Sigmoid colon (tissue), 6 donors: ENCODE measurements at regions not wholly inside any gene's neighbourhood (a gene's known extent, or its start where the extent isn't known, plus 50 kb on each side); places are given as distances from the start of the nearest gene placed in this dataset.

ENCODE experiments used
- DNase-seq: peaks from one replicate; pipeline ENCODE4 v3.0.0-alpha.2; 2019
- H3K27ac ChIP-seq, 4 donors: fragments of 200-600 bp; sonication (generic); one replicate each; pipeline ENCODE4 v1.5.1; 2016 to 2019; ENCODE audit warnings: mild to moderate bottlenecking in 1 of 4
- H3K27me3 ChIP-seq, 3 donors: fragments of 200-600 bp; sonication (generic); one replicate each; pipeline ENCODE4 v1.5.1; 2019; ENCODE audit warnings: mild to moderate bottlenecking in 1 of 3
- H3K36me3 ChIP-seq, 4 donors: fragments of 200-600 bp; sonication (generic); one replicate each; pipeline ENCODE4 v1.5.1; 2016 to 2019
- H3K4me1 ChIP-seq, 4 donors: fragments of 200-600 bp; sonication (generic); one replicate each; pipeline ENCODE4 v1.5.1; 2017 to 2019
- H3K4me3 ChIP-seq, 4 donors: fragments of 200-600 bp; sonication (generic); one replicate each; pipeline ENCODE4 v1.5.1; 2017 to 2019; ENCODE audit warnings: mild to moderate bottlenecking in 2 of 4, moderate library complexity in 1 of 4
- H3K9me3 ChIP-seq, 4 donors: fragments of 200-600 bp in 3 of 4; sonication (generic) in 3 of 4; one replicate each; pipeline versions ENCODE4 v1.5.1 to v1.6.1; 2013 to 2019
- EP300 ChIP-seq, 4 donors: sonication (generic); formaldehyde crosslinking; IDR thresholded peaks; one replicate each; pipeline ENCODE4 v1.6.1; 2017; ENCODE audit warnings: antibody characterized with exemption in 4 of 4
- POLR2A ChIP-seq, 2 donors: fragments of 450-650 bp; IDR thresholded peaks; one replicate each; pipeline ENCODE4 v1.6.1; 2016; ENCODE audit warnings: antibody characterized with exemption in 2 of 2, mild to moderate bottlenecking in 2 of 2, moderate library complexity in 2 of 2
- POLR2AphosphoS5 ChIP-seq, 4 donors: sonication (generic); formaldehyde crosslinking; IDR thresholded peaks; one replicate each; pipeline ENCODE4 v1.6.1; 2017; ENCODE audit warnings: antibody characterized with exemption in 4 of 4
- WGBS, 2 donors: extraction: QIAGEN DNeasy Blood & Tissue Kit; methylation state at CpG; one replicate each; pipeline ENCODE4 v1.1.7; 2013; 5-methylcytosine and 5-hydroxymethylcytosine counted together
- intact Hi-C: fragments of 100-400 bp; cut with DNase I; formaldehyde crosslinking; loops from one replicate; pipeline ENCODE4 v1.15.1; 2023
- TF ChIP-seq, protein P1 (sequence below), 4 experiments: fragments of 450-650 bp in 3 of 4; fragments of 200-600 bp in 1 of 4; IDR thresholded peaks; one replicate each; pipeline ENCODE4 v1.5.1; 2016 to 2019; ENCODE audit warnings: antibody characterized with exemption in 4 of 4, mild to moderate bottlenecking in 3 of 4, moderate library complexity in 2 of 4
- donor health status: healthy with polysubstance abuse.
- donor health status: healthy.

DNA sequence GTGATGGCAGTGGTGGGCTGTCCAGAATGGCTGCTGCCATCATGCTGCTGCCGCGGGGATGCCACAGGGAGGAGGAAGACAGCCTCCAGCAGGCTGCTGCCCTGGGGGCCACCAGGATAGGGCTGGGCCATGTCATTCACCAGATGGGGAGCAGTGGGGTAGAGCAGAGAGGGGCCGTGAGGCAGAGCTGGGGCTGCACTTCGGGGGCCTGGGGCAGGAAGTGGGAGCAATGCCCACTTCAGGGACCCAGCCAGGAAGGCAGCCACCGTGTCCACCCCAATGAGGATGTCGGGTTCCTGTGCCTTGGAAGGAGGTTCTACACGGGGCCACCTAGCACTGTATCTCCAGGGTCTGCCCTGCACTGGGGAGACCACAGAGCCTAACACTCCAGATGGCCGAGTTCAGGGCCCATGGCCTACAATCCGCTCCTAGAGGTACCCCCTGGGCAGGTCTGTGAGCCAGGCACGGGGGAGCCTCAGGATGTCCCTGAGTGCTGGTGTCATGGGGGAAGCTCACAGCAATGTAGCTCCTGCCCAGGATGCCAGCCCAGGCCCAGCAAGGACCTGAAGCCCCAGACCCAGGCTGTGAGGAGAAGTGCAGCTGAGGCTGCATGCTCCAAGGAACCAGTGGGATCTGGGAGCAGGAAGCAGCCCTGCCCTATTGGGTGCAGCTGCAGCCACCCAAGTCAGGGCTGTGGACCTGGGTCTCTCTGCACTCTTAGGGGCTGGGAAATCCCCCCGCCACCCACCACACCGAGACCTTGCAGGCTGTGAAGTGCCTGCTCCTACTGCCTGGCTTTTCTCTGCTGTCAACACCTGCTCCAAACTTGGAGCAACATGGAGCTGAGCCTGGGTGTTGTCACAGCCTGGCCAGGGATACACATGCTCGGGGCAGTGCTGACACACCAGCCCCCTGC lies 140.3 kb downstream of the PDHA2 start:
- 89 to 92% methylated on average over 13 of the region's 13 CpGs for WGBS, 2 donors
- TF ChIP-seq POLR2AphosphoS5 (IDR thresholded peaks at IDR 0.05), result no peak
- no peak for TF ChIP-seq POLR2A (IDR thresholded peaks at IDR 0.05)
- TF ChIP-seq, protein P1, sequence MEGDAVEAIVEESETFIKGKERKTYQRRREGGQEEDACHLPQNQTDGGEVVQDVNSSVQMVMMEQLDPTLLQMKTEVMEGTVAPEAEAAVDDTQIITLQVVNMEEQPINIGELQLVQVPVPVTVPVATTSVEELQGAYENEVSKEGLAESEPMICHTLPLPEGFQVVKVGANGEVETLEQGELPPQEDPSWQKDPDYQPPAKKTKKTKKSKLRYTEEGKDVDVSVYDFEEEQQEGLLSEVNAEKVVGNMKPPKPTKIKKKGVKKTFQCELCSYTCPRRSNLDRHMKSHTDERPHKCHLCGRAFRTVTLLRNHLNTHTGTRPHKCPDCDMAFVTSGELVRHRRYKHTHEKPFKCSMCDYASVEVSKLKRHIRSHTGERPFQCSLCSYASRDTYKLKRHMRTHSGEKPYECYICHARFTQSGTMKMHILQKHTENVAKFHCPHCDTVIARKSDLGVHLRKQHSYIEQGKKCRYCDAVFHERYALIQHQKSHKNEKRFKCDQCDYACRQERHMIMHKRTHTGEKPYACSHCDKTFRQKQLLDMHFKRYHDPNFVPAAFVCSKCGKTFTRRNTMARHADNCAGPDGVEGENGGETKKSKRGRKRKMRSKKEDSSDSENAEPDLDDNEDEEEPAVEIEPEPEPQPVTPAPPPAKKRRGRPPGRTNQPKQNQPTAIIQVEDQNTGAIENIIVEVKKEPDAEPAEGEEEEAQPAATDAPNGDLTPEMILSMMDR (IDR thresholded peaks at IDR 0.05), result no peak
- no peak for TF ChIP-seq EP300 (IDR thresholded peaks at IDR 0.05)

DNA sequence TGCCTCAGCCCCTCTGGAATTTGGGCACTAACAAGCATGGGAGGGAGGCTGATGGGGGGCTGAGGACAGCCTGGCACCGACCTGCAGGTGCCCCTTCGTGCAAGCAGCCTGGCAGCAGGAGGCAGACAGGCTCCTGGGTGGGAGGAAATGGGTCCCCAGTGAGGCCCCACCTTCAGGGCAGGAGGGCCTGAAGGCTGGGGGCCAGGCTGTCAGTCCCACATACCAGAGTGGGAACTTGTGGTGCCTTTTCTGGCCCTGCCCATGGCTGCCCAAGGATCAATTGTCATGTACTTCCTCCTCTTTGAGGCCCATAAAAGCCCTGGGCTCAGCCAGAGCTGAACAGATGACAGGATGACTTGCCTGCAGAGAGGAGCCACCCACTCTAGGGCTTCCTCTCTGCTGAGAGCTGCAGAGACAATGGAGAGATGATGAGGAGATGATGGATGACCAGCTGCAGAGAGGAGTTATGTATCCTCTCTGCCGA lies 141.0 kb downstream of the PDHA2 start:
- Histone ChIP-seq H3K36me3 (no peaks in the 10 kb centered on the region), H3K9me3 (no peaks in the 10 kb centered on the region), H3K4me1 (no peaks in the 10 kb centered on the region), H3K4me3 (no peak overlapping the region), H3K27ac (no peak overlapping the region), H3K27me3 (no peaks in the 10 kb centered on the region)
- WGBS, 2 donors, result 84 to 90% methylated on average over 3 of the region's 3 CpGs
- TF ChIP-seq, protein P1 (IDR thresholded peaks at IDR 0.05), result no peak
- TF ChIP-seq EP300 (IDR thresholded peaks at IDR 0.05), result no peak
- no peak for TF ChIP-seq POLR2AphosphoS5 (IDR thresholded peaks at IDR 0.05)
- no peak for TF ChIP-seq POLR2A (IDR thresholded peaks at IDR 0.05)
- intact Hi-C loops, result no loop called here
- DNase-seq, result no peak

More for the DNA sequence above, 140.3 kb downstream of the PDHA2 start:
- no peak overlapping the region for H3K4me3 ChIP-seq
- H3K27ac ChIP-seq, result no peak overlapping the region
- H3K27me3 ChIP-seq, result no peaks in the 10 kb centered on the region
- no peaks in the 10 kb centered on the region for H3K9me3 ChIP-seq
- H3K36me3 ChIP-seq, result no peaks in the 10 kb centered on the region
- DNase-seq, result peak; percentile 56
- intact Hi-C loops, result no loop called here
- H3K4me1 ChIP-seq, result no peaks in the 10 kb centered on the region

DNA sequence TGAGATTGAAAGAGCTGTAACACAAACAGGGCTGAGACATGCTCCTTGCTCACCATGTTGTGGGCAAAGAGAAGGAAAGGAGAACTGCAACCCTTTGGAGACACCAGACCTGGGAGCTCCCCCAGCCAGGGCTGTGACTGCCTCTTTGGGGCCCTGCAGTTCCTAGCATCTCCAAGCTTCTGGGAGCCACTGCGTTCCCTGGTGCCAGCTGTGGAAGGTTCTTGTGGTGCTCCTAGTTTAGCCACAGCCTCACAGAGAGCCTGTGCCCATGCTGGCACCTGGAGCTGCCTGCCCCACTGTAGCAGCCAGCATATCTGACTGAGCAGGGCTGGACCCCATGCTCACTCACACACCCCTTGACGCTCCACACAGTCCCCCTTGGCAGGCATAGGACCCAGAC lies 141.7 kb downstream of the PDHA2 start:
- intact Hi-C loops, result no loop called here
- WGBS, 2 donors, result 86 to 87% methylated on average over 2 of the region's 2 CpGs
- TF ChIP-seq, protein P1 (IDR thresholded peaks at IDR 0.05), result no peak
- TF ChIP-seq POLR2A (IDR thresholded peaks at IDR 0.05), result no peak
- TF ChIP-seq EP300 (IDR thresholded peaks at IDR 0.05), result no peak
- TF ChIP-seq POLR2AphosphoS5 (IDR thresholded peaks at IDR 0.05), result no peak

DNA sequence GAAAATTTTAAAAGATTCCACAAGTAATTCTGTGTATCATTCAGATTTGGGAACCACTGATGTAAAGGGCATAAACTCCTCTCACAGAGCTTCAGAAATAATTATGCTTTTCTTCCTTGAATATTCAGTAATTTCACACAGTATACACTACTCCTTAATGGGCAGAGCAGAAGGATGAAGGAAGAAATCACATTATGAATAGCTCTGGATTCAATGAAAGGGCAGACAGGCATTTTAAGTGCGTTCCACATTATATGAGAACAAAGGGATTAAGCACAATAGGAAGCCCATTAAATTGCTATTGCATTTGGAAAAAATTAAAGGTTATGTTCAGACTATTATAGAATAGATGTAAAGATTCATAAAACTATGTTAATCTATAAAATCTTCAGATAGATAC lies 142.6 kb downstream of the PDHA2 start:
- H3K4me3 ChIP-seq, result no peak overlapping the region
- no peaks in the 10 kb centered on the region for H3K27me3 ChIP-seq
- H3K9me3 ChIP-seq, result no peaks in the 10 kb centered on the region
- WGBS, 2 donors, result 87 to 94% methylated on average over 1 of the region's 1 CpG
- no peaks in the 10 kb centered on the region for H3K36me3 ChIP-seq
- H3K4me1 ChIP-seq, result no peaks in the 10 kb centered on the region
- no peak for DNase-seq
- intact Hi-C loops, result no loop called here
- TF ChIP-seq, protein P1 (IDR thresholded peaks at IDR 0.05), result no peak
- TF ChIP-seq EP300 (IDR thresholded peaks at IDR 0.05), result no peak
- H3K27ac ChIP-seq, result no peak overlapping the region

More for the DNA sequence above, 141.7 kb downstream of the PDHA2 start:
- Histone ChIP-seq H3K27me3 (no peaks in the 10 kb centered on the region), H3K4me3 (no peak overlapping the region), H3K4me1 (no peaks in the 10 kb centered on the region), H3K36me3 (no peaks in the 10 kb centered on the region), H3K9me3 (no peaks in the 10 kb centered on the region), H3K27ac (no peak overlapping the region)
- no peak for DNase-seq
